K562 (cell line): ENCODE measurements at regions not wholly inside any gene's neighbourhood (a gene's known extent, or its start where the extent isn't known, plus 50 kb on each side); places are given as distances from the start of the nearest gene placed in this dataset.

Experiments
- ATAC-seq: fragments of 200-7000 bp; cut with Tn5 transposase; 3 replicates; pipeline ENCODE4 v1.9.1; 2020; ENCODE audit warnings: moderate library complexity
- BruUV-seq: library from RNA; stranded (reverse); fragments of 400-500 nt; replicated peaks from 2 replicates; lab custom pipeline; 2021; lab: Mats Ljungman, UMichigan
- CTCF ChIA-PET: fragments of 300-600 bp; formaldehyde crosslinking; extraction: SDS; loops from one replicate; lab custom pipeline; 2021; ENCODE audit warnings: low intra/inter-chr PET ratio; lab: Yijun Ruan, JAX
- POLR2A ChIA-PET: fragments of 300-600, 350-650 bp; sonication (Branson Sonifier 250); formaldehyde crosslinking; extraction: SDS; loops from one replicate; lab custom pipeline; 2021; ENCODE audit warnings: antibody characterized with exemption, inconsistent platforms; lab: Yijun Ruan, JAX
- DNase-seq, 4 experiments: peaks; one replicate each; pipeline versions ENCODE4 v3.0.0 to v3.0.0-alpha.2; 2011 to 2018; ENCODE audit warnings: low spot score in 3 of 4, mixed read lengths in 3 of 4; ENCODE audit errors: extremely low read depth in 1 of 4
- FAIRE-seq: peaks from 2 replicates; lab custom pipeline; 2011; peaks lifted over from hg19 to GRCh38; lab: Jason Lieb, UNC
- H2AFZ ChIP-seq: 2 replicates; pipeline ENCODE4 v1.6.0; 2011; ENCODE audit warnings: low read depth, low read length, control low read depth, inconsistent platforms
- H3K27ac ChIP-seq: fragments of 200-600 bp; 3 replicates; pipeline ENCODE4 v1.8.0; 2011; ENCODE audit warnings: low read depth, mild to moderate bottlenecking, control low read depth, inconsistent platforms, low read length, moderate library complexity, mixed read lengths; ENCODE audit errors: extremely low read depth
- H3K27me3 ChIP-seq, 2 experiments: fragments of 300-600 bp in 1 of 2; 2 replicates in 1 of 2; 3 replicates in 1 of 2; pipeline versions ENCODE4 v1.6.0 to v1.8.0; 2011; ENCODE audit warnings: inconsistent platforms in 2 of 2, low read length in 2 of 2, mild to moderate bottlenecking in 1 of 2, mixed read lengths in 1 of 2, moderate library complexity in 1 of 2; ENCODE audit not compliant: control insufficient read depth in 2 of 2, insufficient read depth in 2 of 2
- H3K36me3 ChIP-seq: fragments of 300-600 bp; 3 replicates; pipeline ENCODE4 v1.8.0; 2011; ENCODE audit warnings: mild to moderate bottlenecking, low read length, inconsistent platforms; ENCODE audit not compliant: control insufficient read depth, insufficient read depth
- H3K4me1 ChIP-seq, 2 experiments: fragments of 200-600 bp in 1 of 2; replicated peaks in 1 of 2; 2 replicates in 1 of 2; 3 replicates in 1 of 2; pipeline versions ENCODE4 v1.5.1 to v1.8.0; 2011; ENCODE audit warnings: inconsistent platforms in 2 of 2, low read length in 2 of 2, mild to moderate bottlenecking in 1 of 2, mixed read lengths in 1 of 2, moderate library complexity in 1 of 2; ENCODE audit not compliant: control insufficient read depth in 2 of 2, insufficient read depth in 2 of 2
- H3K4me2 ChIP-seq: 2 replicates; pipeline ENCODE4 v1.6.1; 2011; ENCODE audit warnings: low read length, control low read depth, inconsistent platforms, mixed read lengths; ENCODE audit not compliant: insufficient read depth
- H3K4me3 ChIP-seq: fragments of 200-600 bp; sonication (generic), shearing (Covaris generic); 2 replicates; pipeline ENCODE4 v1.5.1; 2016; ENCODE audit warnings: control low read depth, inconsistent platforms
- H3K79me2 ChIP-seq: fragments of 200-600 bp; 3 replicates; pipeline ENCODE4 v1.8.0; 2011; ENCODE audit warnings: low read length, inconsistent platforms; ENCODE audit not compliant: control insufficient read depth, insufficient read depth
- H3K9ac ChIP-seq, 2 experiments: 2 replicates each; pipeline versions ENCODE4 v1.6.0 to v1.6.1; 2011; ENCODE audit warnings: low read depth in 2 of 2, low read length in 2 of 2, control low read depth in 1 of 2, inconsistent platforms in 1 of 2, mild to moderate bottlenecking in 1 of 2, mixed read lengths in 1 of 2; ENCODE audit not compliant: insufficient read depth in 1 of 2
- H3K9me1 ChIP-seq: one replicate; pipeline ENCODE4 v1.6.0; 2011; ENCODE audit warnings: inconsistent platforms, mild to moderate bottlenecking, low read length, moderate library complexity; ENCODE audit not compliant: control insufficient read depth, insufficient read depth
- H3K9me3 ChIP-seq: replicated peaks from 2 replicates; pipeline ENCODE4 v1.5.1; 2011; ENCODE audit warnings: low read depth, low read length, inconsistent platforms; ENCODE audit not compliant: control insufficient read depth, insufficient read depth
- H4K20me1 ChIP-seq: replicated peaks from 2 replicates; pipeline ENCODE4 v1.6.1; 2011; ENCODE audit warnings: low read length, inconsistent platforms, mixed read lengths; ENCODE audit not compliant: control insufficient read depth, insufficient read depth
- CHD1 ChIP-seq: fragments of 200-600 bp; sonication (generic); IDR thresholded peaks from one replicate; pipeline ENCODE4 v1.6.1; 2012; ENCODE audit warnings: mild to moderate bottlenecking, moderate library complexity, low read length, inconsistent platforms
- MCM2 ChIP-seq: fragments of 450-650 bp; IDR thresholded peaks from 2 replicates; pipeline ENCODE4 v1.6.1; 2017; ENCODE audit warnings: low read depth, mild to moderate bottlenecking
- NFE2L1 ChIP-seq: fragments of 450-650 bp; IDR thresholded peaks from 2 replicates; pipeline ENCODE4 v1.6.1; 2016; ENCODE audit warnings: missing genetic modification characterization, low read depth, mild to moderate bottlenecking, missing compliant biosample characterization, moderate library complexity, borderline replicate concordance
- TCF7L2 ChIP-seq: fragments of 150-350 bp; IDR thresholded peaks from 2 replicates; pipeline ENCODE4 v1.6.1; 2016; ENCODE audit warnings: low read depth, mild to moderate bottlenecking, low read length, moderate library complexity
- ZBTB40 ChIP-seq, 2 experiments: fragments of 450-650 bp in 1 of 2; sonication (generic) in 1 of 2; formaldehyde crosslinking in 1 of 2; IDR thresholded peaks; 2 replicates each; pipeline versions ENCODE4 v1.7.1 to v1.9.0; 2016 to 2022; ENCODE audit warnings: inconsistent platforms in 1 of 2, mild to moderate bottlenecking in 1 of 2, missing genetic modification reagents in 1 of 2
- ZNF197 ChIP-seq: fragments of 200-800 bp; sonication (Bioruptor generic); IDR thresholded peaks from 2 replicates; pipeline ENCODE4 v1.6.1; 2016; ENCODE audit warnings: low read depth, missing genetic modification characterization, missing compliant biosample characterization
- ZNF23 ChIP-seq: fragments of 250-450 bp; sonication (Bioruptor Pico); IDR thresholded peaks from 2 replicates; pipeline ENCODE4 v1.4.0; 2020; ENCODE audit warnings: mild to moderate bottlenecking
- ZNF766 ChIP-seq: fragments of 200-800 bp; sonication (Bioruptor generic); conservative IDR thresholded peaks from 2 replicates; pipeline ENCODE4 v1.6.1; 2016; ENCODE audit warnings: missing genetic modification characterization, missing compliant biosample characterization
- ZNF780A ChIP-seq: fragments of 250-450 bp; sonication (Bioruptor Pico); IDR thresholded peaks from 2 replicates; pipeline ENCODE4 v1.5.0; 2021; ENCODE audit warnings: mild to moderate bottlenecking
- WGBS: fragments of 100-300 bp; shearing (Covaris generic); methylation state at CpG from one replicate; pipeline ENCODE4 v1.1.6; 2016; ENCODE audit warnings: low coverage, mixed read lengths; ENCODE audit not compliant: insufficient coverage; ENCODE audit errors: missing lambda C conversion rate; 5-methylcytosine and 5-hydroxymethylcytosine counted together
- in situ Hi-C: fragments of 300-500 bp; cut with MboI; formaldehyde crosslinking; loops from 4 replicates; pipeline ENCODE4 v1.15.0; 2018; ENCODE audit warnings: inconsistent platforms, mixed read lengths
- intact Hi-C: fragments of 100-400 bp; cut with micrococcal nuclease; formaldehyde crosslinking; loops from 2 replicates; pipeline ENCODE4 v1.14.2; 2022
- TF ChIP-seq, protein P1 (sequence below): sonication (generic); formaldehyde crosslinking; IDR thresholded peaks from 2 replicates; pipeline ENCODE4 v1.8.0; 2022; ENCODE audit warnings: mild to moderate bottlenecking, low read depth, missing genetic modification reagents

DNA sequence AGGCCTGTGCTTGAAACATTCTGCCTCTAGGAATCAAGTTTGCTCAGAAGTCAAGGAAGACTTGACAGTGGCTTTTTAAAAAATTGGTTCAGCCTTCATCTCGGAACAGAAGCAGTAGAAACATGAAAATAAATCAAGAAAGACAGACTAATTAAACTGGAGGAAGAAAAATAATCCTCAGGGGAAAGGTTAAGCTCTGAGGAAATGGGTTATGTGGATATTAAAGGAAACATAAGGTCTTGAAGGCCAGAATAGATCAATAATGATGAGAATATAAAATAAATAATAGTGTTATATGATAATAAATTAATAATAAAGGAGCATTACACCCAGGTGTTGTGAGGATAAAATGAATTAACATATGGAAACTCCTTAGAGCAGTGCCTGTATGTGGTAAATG, 121.7 kb downstream of the GPR63 start:
- in situ Hi-C loops (no loop called here), intact Hi-C loops (no loop called here)
- 0% methylated on average over 1 of the region's 1 CpG for WGBS
- BruUV-seq, result no TSS peak
- H3K79me2 ChIP-seq, result no peaks in the 10 kb centered on the region
- TF ChIP-seq CHD1 (no peak), ZBTB40 (IDR thresholded peaks at IDR 0.05) (no peak), ZBTB40 (CRISPR knock-in tag; IDR thresholded peaks at IDR 0.05) (no peak), NFE2L1 (tag) (no peak), MCM2 (no peak), ZNF780A (no peak), ZNF766 (CRISPR knock-in tag) (no peak), TCF7L2 (no peak), ZNF23 (CRISPR knock-in tag) (no peak), ZNF197 (no peak)
- TF ChIP-seq, protein P1, sequence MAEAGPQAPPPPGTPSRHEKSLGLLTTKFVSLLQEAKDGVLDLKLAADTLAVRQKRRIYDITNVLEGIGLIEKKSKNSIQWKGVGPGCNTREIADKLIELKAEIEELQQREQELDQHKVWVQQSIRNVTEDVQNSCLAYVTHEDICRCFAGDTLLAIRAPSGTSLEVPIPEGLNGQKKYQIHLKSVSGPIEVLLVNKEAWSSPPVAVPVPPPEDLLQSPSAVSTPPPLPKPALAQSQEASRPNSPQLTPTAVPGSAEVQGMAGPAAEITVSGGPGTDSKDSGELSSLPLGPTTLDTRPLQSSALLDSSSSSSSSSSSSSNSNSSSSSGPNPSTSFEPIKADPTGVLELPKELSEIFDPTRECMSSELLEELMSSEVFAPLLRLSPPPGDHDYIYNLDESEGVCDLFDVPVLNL (CRISPR knock-in tag), result no peak
- H3K9ac ChIP-seq, result no peak overlapping the region
- H4K20me1 ChIP-seq, result no peaks in the 10 kb centered on the region
- no peaks in the 10 kb centered on the region for H3K36me3 ChIP-seq
- H2AFZ ChIP-seq, result no peak overlapping the region
- no peaks in the 10 kb centered on the region for H3K27me3 ChIP-seq
- no peak overlapping the region for H3K4me3 ChIP-seq
- DNase-seq, result no peak
- CTCF ChIA-PET, result no interaction called here
- POLR2A ChIA-PET, result no interaction called here
- no peaks in the 10 kb centered on the region for H3K9me3 ChIP-seq
- H3K9me1 ChIP-seq, result no peaks in the 10 kb centered on the region
- no peak for FAIRE-seq
- H3K4me2 ChIP-seq, result no peak overlapping the region
- ATAC-seq, result no peak
- H3K27ac ChIP-seq, result no peak overlapping the region
- H3K4me1 ChIP-seq, result no peaks in the 10 kb centered on the region
